T1000 (cell line): ENCODE measurements at regions not wholly inside any gene's neighbourhood (a gene's known extent, or its start where the extent isn't known, plus 50 kb on each side); places are given as distances from the start of the nearest gene placed in this dataset.

ENCODE experiments used
- DNase-seq: peaks from one replicate; lab custom pipeline; 2025; ENCODE audit warnings: mixed read lengths; lab: John Stamatoyannopoulos, UW

DNA sequence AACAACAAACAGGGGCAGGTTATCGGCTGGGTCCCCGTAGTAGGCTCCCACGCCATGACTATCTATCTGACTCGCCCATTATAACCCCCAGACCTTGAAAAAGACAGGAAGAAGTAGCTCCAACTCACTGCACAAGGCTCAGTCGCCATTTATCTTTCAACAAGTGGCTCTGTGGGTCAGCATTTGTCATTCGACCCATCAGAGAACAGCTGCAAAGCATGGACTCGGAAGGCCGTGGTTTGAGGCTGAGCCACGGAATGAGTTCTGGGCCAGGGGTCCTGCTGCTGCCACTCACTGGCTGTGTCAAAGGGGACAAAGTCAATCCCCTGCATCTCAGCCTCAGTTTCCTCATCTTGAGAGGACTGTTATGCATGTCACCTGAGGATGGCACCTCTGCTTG lies 131.0 kb downstream of the DMRTA2 start:
- no peak for DNase-seq

DNA sequence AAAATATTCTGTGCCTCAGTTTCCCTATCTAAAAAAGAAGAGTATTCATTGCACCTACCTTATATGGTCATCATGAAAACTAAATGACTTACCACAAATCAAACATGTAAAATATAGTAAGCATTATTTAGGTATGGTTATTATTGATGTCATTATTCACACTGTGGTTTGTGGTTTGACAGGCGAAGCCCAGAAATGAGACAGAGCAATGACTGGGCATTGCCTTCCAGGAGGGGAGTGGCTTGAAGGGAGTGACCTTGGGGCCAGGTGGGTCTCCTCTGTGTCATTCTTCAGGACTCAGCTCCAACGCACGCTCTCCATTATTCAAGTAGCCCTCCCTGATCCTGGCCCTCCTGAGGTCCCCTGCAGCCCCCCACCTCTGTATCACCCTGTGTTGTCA lies 133.7 kb downstream of the DMRTA2 start:
- no peak for DNase-seq

DNA sequence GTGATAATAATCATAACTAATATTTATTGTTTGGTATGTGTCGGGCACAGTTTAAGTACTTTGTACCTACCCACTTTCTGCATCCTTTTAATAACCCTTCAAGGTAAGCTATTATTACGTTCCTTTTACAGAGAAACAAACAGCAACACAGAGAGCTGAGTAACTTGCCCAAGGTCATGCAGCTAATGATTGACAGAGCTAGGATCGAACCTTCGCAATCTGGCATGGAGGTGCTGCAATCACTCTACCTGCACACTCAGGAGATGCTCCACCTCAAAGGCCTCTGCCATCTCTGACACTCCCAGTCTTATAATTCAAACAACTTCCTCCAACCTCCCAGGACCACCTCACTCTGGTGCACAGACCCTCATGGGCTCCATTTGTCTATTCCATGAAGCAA lies 137.2 kb downstream of the DMRTA2 start:
- no peak for DNase-seq

DNA sequence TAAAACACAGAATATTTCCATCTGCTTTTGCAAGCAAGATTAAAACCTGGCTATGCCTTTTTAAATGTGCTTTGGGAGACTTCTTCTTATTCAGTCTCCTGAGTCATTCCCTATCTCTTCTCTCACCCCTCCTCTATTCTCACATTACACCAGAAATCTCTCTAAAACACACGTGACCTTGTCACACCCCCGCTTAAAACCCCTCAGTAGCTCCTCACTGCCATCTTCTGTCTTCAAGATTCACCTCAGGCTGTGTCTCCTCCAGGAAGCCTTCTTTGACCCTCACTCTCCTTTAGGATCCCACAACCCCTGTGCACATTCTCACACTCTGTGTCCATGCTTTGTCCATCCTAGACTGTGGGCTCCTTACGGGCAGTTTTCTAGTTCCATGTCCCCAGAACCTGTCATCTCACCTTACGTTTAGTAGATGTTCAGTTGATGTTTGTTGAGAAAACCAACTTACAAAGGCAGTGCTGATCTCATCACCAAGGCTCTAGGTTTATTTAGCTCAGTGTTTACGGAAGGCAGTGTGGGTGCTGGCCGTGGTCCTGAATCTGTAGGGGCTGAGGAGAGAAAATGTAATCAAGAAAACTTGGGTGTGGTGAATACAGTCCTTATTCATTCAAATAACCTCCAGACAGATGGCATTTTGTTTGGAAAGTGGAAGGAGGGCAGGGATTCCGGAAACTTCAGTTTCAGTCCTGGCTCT lies 143.5 kb downstream of the DMRTA2 start:
- peak; percentile 14 for DNase-seq

DNA sequence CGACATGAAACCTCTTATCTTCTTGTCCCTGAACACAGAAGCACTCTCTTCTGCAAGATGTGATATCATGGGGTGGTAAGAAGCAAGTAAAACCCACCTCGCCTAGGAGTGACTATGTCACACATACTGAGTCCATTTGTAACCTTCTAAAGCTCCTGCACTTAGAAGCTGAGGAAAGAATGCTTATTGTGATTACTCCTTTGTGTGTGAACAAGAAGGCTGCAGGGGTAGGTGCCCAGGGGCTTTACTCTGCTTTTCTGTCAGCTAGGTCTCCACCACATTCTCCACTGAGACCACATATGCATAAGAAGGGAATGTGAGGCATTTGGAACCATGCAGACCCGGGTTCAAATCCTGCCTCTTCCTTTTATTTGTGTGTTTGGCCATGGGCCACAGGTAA lies 144.3 kb downstream of the DMRTA2 start:
- DNase-seq: no peak

DNA sequence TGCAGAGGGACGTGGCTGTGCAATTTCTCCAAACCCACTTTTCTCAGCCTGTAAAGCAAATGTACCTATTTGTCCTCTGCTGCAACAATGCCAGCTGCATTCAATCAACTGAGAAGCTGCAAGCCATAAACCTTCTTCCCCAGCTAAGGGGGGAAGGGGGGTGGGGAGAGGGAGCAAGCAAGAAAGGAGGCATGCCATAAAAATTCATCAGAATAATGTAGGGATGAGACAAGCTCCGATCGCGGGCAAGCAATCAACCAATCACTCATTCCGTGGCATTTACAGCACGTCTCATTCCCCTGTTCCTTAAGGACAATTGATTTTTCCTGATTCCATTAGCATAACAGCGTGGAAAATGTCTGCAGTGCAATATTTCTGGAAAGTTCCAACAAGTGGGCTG lies 144.8 kb downstream of the DMRTA2 start:
- DNase-seq: no peak

DNA sequence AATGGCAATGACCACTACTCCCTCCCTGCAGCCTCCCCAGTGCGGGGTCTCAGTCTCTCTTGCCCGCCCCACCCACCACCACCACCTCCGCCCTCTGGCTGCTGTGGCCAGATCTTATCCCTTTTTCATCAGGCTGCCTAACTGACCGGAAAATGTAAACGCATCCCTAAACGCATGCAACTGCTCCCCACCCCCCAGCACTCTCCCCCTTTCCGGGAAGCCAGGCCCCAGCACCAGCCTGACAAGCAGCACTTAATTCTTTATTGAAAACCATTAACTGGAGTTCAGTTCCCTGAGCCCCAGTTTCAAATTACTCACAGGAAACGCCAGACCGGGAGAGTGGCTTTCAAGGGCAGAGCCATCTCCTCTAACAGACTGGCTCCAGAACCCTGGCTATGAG lies 147.7 kb downstream of the DMRTA2 start:
- DNase-seq: no peak

DNA sequence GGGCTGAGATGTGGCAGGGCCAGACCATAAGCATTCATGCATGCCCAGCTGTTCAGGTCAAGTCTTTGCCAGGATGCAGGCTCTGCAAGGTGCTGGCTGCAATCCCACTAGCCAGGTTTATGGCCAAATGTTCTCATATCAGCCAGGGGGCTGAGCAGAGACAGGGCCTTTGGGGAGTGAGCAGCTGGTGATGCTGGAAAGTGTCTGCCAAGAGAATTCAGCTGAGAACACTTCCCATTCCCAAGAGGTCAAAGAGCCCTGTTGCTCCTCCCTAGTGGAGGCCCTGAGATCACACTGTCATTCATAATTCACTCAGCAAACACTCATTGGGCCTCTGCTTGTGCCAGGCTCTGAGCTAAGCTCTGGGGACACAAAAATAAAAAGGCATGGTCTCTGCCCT lies 150.3 kb downstream of the DMRTA2 start:
- no peak for DNase-seq

DNA sequence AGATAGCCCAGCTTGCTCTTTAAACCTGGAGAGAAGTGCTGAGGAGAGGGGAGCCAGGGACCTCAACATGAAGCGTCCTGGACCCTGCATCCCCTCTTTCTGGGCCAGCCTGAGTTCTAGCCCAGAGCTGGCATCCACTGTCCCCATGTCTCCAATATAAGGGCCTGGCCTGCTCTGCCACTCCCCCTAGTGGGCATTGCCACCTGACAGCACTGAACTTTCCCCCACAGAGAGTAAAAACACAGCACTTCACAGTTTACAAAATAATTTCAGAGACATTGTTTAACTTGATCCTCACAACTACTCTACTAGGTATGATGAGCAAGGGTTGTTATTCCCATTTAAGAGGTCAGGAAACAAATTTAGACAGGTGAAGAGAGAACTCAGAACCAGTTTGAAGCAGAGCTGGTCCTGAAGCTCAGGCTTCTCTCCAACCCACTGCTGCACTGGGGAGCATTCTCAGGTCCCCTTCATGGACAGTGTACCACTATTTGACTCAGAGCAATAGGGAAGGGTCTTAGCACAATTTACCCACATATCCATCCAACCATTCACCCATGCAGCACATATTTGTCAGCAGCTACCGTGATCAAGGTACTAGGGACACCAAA lies 151.2 kb downstream of the DMRTA2 start:
- DNase-seq: no peak

DNA sequence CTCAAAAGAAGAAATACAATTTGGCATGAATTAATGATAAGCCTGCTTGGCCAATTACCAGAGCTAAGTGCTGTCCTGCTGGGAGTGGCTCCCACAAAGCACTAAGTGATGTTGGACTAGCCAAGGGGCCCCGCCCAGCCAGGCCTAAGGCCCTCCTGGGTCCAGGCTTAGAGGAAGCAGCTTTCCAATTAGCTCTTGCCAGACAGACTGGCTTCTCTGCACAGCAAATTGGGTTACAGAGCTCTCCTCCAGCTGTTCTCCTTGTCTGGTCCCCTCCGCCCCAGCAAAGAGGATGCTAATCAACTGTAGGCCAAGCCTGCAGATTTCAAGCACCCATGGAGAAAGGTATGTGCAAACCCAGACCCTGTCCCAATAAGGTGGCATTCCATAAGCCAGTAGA lies 151.9 kb downstream of the DMRTA2 start:
- no peak for DNase-seq

DNA sequence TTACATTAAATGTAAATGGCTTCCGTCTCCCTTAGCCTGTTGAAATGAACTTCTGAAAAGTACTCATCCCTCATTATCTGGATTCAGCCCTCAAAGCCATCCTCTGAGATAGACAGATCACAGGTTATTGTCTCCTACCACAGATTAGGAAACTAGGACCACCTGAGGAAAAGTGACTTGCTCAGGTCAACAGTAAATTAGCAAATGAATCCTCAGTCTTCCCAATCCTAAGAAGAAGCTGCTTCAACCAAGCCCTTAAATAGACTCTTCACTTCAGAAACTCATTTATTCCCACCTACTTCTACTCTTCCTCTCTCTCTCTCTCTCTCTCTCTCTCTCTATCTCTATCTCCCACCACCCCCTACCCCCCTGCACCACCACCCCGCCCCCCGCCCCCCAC lies 152.3 kb downstream of the DMRTA2 start:
- DNase-seq: no peak

DNA sequence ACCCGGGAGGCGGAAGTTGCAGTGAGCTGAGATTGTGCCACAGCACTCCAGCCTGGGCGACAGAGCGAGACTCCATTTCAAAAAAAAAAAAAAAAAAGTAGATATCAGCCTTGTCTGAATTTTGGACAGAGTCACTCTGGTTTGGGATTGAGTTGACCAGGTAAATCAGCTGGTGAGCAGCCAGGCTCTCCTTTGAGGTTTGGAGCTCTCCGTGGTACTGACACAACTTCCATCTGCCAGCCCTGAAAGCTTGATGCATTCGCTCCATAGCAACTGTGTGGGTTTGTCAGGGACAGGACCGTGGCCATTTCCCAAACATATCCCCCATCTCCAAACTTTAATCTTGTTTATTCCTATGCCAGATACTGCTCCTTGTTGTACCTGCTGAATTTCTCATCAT lies 155.2 kb downstream of the DMRTA2 start:
- no peak for DNase-seq

DNA sequence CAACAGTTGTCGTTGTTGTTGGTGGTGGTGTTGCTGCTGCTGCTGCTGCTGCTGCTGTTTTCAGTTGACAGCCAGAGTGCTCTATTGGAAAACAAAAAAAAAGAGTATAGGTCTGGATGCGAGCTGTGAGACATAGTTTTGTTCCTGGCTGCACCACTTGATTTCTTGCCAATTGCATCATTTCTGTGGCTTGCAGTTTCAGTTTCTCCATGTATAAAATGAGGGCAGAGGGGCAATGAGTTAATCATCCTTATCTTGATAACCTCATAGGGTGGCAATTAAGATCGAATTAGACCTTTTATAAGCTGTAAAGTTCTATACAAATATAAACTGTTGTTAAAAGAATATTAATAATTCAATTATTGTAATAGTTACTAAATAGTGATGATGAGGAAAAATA lies 156.7 kb downstream of the DMRTA2 start:
- DNase-seq: no peak

DNA sequence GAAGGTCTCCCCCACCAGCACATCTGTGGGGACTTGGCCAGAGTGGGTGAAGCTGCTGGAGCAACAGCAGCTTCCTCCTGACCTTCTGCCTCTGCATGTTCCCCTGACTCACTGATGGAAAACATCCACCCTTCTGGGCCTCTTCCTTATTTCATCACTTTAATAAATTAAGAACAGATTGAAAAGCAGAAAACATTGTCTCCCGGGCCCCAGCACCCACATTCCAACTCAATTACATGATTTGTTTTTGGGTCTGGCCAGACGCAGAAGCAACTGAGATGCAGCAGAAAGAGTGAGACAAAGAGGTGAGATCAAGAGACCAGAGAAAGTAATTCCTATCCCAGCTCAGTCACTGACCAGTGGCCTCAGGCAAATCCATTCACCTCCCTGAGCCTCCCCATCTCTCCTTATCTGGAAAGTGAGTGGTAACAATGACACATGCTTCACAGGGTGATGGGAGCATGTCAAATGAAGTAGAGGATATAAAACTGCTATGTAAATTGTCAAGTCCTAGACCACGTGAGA lies 157.1 kb downstream of the ELAVL4 start:
- DNase-seq: no peak

DNA sequence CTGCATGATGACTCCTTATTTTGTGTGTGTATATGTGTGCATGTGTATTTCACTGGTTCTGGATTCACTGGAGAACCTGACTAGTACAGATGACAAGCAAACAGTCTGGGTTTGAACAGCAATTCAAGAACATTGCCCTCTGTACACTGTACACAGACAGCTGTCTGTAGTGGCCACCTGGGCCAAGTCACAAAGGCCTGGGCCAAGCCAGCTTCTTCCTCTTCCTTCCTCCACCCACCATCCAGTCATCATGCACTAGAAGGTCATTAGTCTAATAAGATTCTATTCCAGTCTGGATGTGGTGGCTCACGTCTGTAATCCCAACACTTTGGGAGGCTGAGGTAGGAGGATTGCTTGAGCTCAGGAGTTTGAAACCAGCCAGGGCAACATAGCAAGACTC lies 155.9 kb downstream of the ELAVL4 start:
- no peak for DNase-seq

DNA sequence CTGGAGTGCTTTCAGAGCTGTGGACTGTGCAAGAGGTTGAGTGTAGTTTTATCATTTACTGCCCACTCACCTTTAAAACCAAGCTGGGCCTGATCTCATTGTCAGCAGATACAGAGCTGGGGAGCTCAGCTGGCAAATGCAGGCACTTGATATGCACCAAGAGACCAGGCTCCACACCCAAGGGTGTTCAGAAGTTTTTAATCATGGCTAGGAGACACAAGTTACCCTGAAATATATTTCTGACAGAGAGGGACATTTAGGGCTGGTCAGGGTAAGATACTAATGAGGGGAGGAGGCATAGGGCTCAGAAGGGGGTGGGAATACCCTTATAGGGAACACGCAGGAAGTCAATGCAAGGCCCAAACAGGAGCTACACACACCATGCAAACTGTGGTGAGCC lies 153.7 kb downstream of the ELAVL4 start:
- DNase-seq: no peak

DNA sequence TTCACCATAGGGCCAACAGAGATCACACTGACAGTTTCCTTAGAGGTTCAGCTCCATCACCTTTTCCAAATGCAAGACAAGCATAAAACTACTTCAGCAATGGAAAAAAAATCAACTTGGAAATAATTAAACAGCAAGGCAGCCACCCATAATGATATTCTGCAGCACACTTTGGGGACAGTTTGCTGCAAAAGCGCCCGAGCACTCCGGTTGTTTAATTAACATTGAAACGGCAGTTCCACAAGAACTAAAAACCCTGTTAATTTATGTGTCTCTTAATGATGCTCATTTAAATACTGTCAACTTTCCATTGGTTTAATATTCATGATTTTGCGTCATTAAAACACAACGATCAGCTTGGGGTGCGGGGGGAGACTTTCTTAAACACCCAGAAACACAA lies 153.2 kb downstream of the ELAVL4 start:
- DNase-seq: no peak

DNA sequence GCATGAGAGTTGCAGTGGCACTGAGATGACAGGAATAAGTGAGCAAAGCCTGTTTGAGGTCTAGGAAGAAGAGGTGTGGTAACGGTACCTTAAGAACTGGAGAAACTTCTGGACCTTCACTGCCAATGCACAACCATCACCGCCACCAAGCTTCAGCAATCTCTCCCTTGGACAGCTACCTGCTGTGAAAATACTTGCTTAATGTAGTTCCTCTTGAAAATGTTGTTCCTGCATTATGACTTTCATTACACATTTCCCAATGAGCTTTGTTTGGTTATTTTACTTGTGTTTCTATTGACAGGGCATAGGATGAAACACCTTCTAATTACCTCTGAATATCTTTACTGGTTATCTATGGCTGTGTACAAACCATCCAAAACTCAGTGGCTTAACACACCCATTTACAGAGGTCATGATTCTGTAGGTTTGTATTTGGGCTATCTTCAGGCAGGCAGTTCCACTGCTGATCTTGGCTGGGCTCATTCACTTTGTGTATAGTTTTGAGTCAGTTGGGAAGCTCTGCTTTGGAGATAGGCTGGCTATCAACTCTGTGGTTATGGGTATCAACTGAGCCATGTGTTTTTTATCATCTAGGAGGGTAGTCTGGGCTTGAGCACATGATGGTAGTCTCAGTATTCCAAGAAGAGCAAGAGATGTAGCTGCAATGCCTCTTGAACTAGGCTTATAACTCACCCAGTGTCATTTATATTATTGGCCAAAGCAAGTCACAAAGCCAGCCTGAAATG lies 149.4 kb downstream of the ELAVL4 start:
- no peak for DNase-seq

DNA sequence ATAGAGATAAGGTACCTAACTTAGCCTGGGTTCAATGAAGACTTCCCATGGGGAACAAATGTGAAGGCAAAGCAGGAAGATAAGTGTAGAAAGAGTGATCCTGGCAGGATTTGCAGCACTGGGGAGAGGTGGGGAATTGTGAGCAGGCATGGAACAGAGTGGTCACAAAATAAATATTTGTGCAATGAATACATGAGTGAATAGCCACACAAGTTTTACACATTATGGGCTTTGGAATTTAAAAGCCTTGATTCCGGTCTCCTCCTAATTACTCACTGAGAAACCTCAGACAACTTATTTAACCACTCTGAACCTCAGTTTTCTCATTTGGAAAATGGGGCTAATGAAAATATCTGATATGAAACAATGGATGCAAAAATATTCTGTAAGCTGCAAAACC lies 148.3 kb downstream of the ELAVL4 start:
- no peak for DNase-seq
